Liver (tissue), 8 donors: ENCODE measurements at regions not wholly inside any gene's neighbourhood (a gene's known extent, or its start where the extent isn't known, plus 50 kb on each side); places are given as distances from the start of the nearest gene placed in this dataset.

Source experiments
- DNase-seq: peaks from one replicate; pipeline ENCODE4 v3.0.0-alpha.2; 2017; ENCODE audit warnings: low spot score
- H3K27ac ChIP-seq, 2 donors: one replicate each; pipeline ENCODE4 v1.7.0; 2013; ENCODE audit warnings: inconsistent platforms in 2 of 2, low read length in 2 of 2, control low read depth in 1 of 2, low read depth in 1 of 2, mild to moderate bottlenecking in 1 of 2
- H3K27me3 ChIP-seq, 4 donors: one replicate each; pipeline versions ENCODE4 v1.6.1 to v1.7.0; 2013; ENCODE audit warnings: low read length in 3 of 4, inconsistent platforms in 1 of 4, mild to moderate bottlenecking in 1 of 4, moderate library complexity in 1 of 4; ENCODE audit not compliant: control insufficient read depth in 4 of 4, insufficient read depth in 4 of 4
- H3K36me3 ChIP-seq, 4 donors: one replicate each; pipeline versions ENCODE4 v1.6.1 to v1.7.0; 2013; ENCODE audit warnings: low read length in 3 of 4, mild to moderate bottlenecking in 3 of 4, low read depth in 1 of 4, moderate library complexity in 1 of 4; ENCODE audit not compliant: control insufficient read depth in 4 of 4, insufficient read depth in 3 of 4
- H3K4me1 ChIP-seq, 4 donors: one replicate each; pipeline versions ENCODE4 v1.6.1 to v1.7.0; 2013; ENCODE audit warnings: low read length in 3 of 4, mild to moderate bottlenecking in 3 of 4, moderate library complexity in 1 of 4; ENCODE audit not compliant: control insufficient read depth in 4 of 4, insufficient read depth in 4 of 4
- H3K4me3 ChIP-seq, 3 donors: one replicate each; pipeline versions ENCODE4 v1.6.1 to v1.7.0; 2013; ENCODE audit warnings: low read length in 3 of 3, control low read depth in 1 of 3, low read depth in 1 of 3, mild to moderate bottlenecking in 1 of 3
- H3K9ac ChIP-seq, 2 donors: one replicate each; pipeline ENCODE4 v1.7.0; 2013; ENCODE audit warnings: low read length in 2 of 2, mild to moderate bottlenecking in 2 of 2, moderate library complexity in 2 of 2, control low read depth in 1 of 2, low read depth in 1 of 2
- H3K9me3 ChIP-seq, 4 donors: one replicate each; pipeline versions ENCODE4 v1.6.1 to v1.7.0; 2013; ENCODE audit warnings: low read length in 3 of 4; ENCODE audit not compliant: control insufficient read depth in 4 of 4
- EGR1 ChIP-seq, 2 donors: IDR thresholded peaks; 2 replicates each; pipeline ENCODE4 v1.6.1; 2016 to 2018; ENCODE audit warnings: antibody characterized with exemption in 2 of 2, low read depth in 2 of 2
- FOXA1 ChIP-seq: IDR thresholded peaks from 2 replicates; pipeline ENCODE4 v1.6.1; 2016; ENCODE audit warnings: antibody characterized with exemption
- FOXA2 ChIP-seq: IDR thresholded peaks from 2 replicates; pipeline ENCODE4 v1.6.1; 2016; ENCODE audit warnings: antibody characterized with exemption
- GABPA ChIP-seq, 2 donors: IDR thresholded peaks in 1 of 2; conservative IDR thresholded peaks in 1 of 2; 2 replicates each; pipeline ENCODE4 v1.6.1; 2016; ENCODE audit warnings: antibody characterized with exemption in 2 of 2, mild to moderate bottlenecking in 1 of 2, moderate library complexity in 1 of 2
- HNF4A ChIP-seq, 2 donors: conservative IDR thresholded peaks; 2 replicates each; pipeline ENCODE4 v1.6.1; 2016; ENCODE audit warnings: antibody characterized with exemption in 2 of 2, mild to moderate bottlenecking in 2 of 2
- HNF4G ChIP-seq: IDR thresholded peaks from 2 replicates; pipeline ENCODE4 v1.6.1; 2016; ENCODE audit warnings: antibody characterized with exemption
- JUND ChIP-seq, 2 donors: IDR thresholded peaks; 2 replicates each; pipeline ENCODE4 v1.6.1; 2016; ENCODE audit warnings: antibody characterized with exemption in 2 of 2
- NR2F2 ChIP-seq: IDR thresholded peaks from 2 replicates; pipeline ENCODE4 v1.6.1; 2016; ENCODE audit warnings: antibody characterized with exemption
- RAD21 ChIP-seq, 2 donors: IDR thresholded peaks; 2 replicates each; pipeline ENCODE4 v1.6.1; 2016; ENCODE audit warnings: antibody characterized with exemption in 2 of 2, mild to moderate bottlenecking in 2 of 2
- RXRA ChIP-seq, 2 donors: IDR thresholded peaks; 2 replicates each; pipeline ENCODE4 v1.6.1; 2017 to 2018; ENCODE audit warnings: antibody characterized with exemption in 2 of 2, mild to moderate bottlenecking in 1 of 2
- SP1 ChIP-seq: IDR thresholded peaks from 2 replicates; pipeline ENCODE4 v1.6.1; 2018; ENCODE audit warnings: antibody characterized with exemption, mild to moderate bottlenecking
- TAF1 ChIP-seq: conservative IDR thresholded peaks from 2 replicates; pipeline ENCODE4 v1.6.1; 2016; ENCODE audit warnings: antibody characterized with exemption, mild to moderate bottlenecking
- YY1 ChIP-seq: IDR thresholded peaks from 2 replicates; pipeline ENCODE4 v1.6.1; 2016; ENCODE audit warnings: antibody characterized with exemption, mild to moderate bottlenecking
- WGBS: extraction: QIAGEN DNeasy Blood & Tissue Kit; methylation state at CpG from one replicate; pipeline ENCODE4 v1.1.7; 2013; 5-methylcytosine and 5-hydroxymethylcytosine counted together
- TF ChIP-seq, protein P1 (sequence below): fragments of 150-350 bp; IDR thresholded peaks from 2 replicates; pipeline ENCODE4 v1.5.1; 2017; ENCODE audit warnings: improper control_type of control experiment, low read depth, low read length; ENCODE audit not compliant: missing input control
- TF ChIP-seq, protein P2 (sequence below): IDR thresholded peaks from 2 replicates; pipeline ENCODE4 v1.6.1; 2016; ENCODE audit warnings: antibody characterized with exemption
- TF ChIP-seq, protein P3 (sequence below): IDR thresholded peaks from 2 replicates; pipeline ENCODE4 v1.6.1; 2016; ENCODE audit warnings: antibody characterized with exemption
- TF ChIP-seq, protein P4 (sequence below): IDR thresholded peaks from 2 replicates; pipeline ENCODE4 v1.6.1; 2016; ENCODE audit warnings: antibody characterized with exemption, mild to moderate bottlenecking
- TF ChIP-seq, protein P5 (sequence below): IDR thresholded peaks from 2 replicates; pipeline ENCODE4 v1.6.1; 2016; ENCODE audit warnings: antibody characterized with exemption
- donor health status: healthy.
- donor health status: healthy.
- donor health status: healthy.
- donor health status: healthy.
- donor health status: healthy.

DNA sequence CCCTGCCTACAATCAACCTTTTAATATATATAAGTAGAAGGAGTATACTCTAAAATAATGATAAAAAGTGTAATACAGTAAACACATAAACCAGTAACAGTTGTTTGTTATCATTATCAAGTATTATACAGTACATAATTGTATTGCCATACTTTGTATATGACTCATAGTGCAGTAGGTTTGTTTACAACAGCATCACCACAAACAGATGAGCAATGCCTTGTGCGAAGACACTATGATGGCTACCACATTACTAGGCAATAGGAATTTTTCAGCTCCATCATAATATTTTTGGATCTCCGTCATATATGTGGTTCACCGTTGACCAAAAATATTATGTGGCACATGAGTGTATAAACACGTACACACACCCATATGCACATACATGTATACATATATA is 69.7 kb upstream of the APC start:
- Histone ChIP-seq H3K4me3 (no peak overlapping the region), H3K9ac (no peak overlapping the region), H3K27ac (no peak overlapping the region), H3K4me1 (no peaks in the 10 kb centered on the region), H3K36me3 (no peaks in the 10 kb centered on the region), H3K9me3 (no peaks in the 10 kb centered on the region), H3K27me3 (no peaks in the 10 kb centered on the region)
- TF ChIP-seq, protein P1, sequence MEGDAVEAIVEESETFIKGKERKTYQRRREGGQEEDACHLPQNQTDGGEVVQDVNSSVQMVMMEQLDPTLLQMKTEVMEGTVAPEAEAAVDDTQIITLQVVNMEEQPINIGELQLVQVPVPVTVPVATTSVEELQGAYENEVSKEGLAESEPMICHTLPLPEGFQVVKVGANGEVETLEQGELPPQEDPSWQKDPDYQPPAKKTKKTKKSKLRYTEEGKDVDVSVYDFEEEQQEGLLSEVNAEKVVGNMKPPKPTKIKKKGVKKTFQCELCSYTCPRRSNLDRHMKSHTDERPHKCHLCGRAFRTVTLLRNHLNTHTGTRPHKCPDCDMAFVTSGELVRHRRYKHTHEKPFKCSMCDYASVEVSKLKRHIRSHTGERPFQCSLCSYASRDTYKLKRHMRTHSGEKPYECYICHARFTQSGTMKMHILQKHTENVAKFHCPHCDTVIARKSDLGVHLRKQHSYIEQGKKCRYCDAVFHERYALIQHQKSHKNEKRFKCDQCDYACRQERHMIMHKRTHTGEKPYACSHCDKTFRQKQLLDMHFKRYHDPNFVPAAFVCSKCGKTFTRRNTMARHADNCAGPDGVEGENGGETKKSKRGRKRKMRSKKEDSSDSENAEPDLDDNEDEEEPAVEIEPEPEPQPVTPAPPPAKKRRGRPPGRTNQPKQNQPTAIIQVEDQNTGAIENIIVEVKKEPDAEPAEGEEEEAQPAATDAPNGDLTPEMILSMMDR, result no peak
- TF ChIP-seq HNF4G (no peak), JUND (IDR thresholded peaks at IDR 0.05) (no peak), RAD21 (IDR thresholded peaks at IDR 0.05) (no peak), NR2F2 (no peak), FOXA2 (no peak), SP1 (no peak), FOXA1 (no peak), RXRA (IDR thresholded peaks at IDR 0.05) (no peak), TAF1 (no peak), HNF4A (conservative IDR thresholded peaks at IDR 0.05) (no peak), EGR1 (IDR thresholded peaks at IDR 0.05; ENCODE audit: low read depth in 2 of 2) (no peak), YY1 (no peak), GABPA (IDR thresholded peaks at IDR 0.05 in 1 of 2, conservative IDR thresholded peaks at IDR 0.05 in 1 of 2) (no peak)
- TF ChIP-seq, protein P2, sequence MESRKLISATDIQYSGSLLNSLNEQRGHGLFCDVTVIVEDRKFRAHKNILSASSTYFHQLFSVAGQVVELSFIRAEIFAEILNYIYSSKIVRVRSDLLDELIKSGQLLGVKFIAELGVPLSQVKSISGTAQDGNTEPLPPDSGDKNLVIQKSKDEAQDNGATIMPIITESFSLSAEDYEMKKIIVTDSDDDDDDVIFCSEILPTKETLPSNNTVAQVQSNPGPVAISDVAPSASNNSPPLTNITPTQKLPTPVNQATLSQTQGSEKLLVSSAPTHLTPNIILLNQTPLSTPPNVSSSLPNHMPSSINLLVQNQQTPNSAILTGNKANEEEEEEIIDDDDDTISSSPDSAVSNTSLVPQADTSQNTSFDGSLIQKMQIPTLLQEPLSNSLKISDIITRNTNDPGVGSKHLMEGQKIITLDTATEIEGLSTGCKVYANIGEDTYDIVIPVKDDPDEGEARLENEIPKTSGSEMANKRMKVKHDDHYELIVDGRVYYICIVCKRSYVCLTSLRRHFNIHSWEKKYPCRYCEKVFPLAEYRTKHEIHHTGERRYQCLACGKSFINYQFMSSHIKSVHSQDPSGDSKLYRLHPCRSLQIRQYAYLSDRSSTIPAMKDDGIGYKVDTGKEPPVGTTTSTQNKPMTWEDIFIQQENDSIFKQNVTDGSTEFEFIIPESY, result no peak
- TF ChIP-seq, protein P3, sequence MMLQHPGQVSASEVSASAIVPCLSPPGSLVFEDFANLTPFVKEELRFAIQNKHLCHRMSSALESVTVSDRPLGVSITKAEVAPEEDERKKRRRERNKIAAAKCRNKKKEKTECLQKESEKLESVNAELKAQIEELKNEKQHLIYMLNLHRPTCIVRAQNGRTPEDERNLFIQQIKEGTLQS, result no peak
- TF ChIP-seq, protein P4, sequence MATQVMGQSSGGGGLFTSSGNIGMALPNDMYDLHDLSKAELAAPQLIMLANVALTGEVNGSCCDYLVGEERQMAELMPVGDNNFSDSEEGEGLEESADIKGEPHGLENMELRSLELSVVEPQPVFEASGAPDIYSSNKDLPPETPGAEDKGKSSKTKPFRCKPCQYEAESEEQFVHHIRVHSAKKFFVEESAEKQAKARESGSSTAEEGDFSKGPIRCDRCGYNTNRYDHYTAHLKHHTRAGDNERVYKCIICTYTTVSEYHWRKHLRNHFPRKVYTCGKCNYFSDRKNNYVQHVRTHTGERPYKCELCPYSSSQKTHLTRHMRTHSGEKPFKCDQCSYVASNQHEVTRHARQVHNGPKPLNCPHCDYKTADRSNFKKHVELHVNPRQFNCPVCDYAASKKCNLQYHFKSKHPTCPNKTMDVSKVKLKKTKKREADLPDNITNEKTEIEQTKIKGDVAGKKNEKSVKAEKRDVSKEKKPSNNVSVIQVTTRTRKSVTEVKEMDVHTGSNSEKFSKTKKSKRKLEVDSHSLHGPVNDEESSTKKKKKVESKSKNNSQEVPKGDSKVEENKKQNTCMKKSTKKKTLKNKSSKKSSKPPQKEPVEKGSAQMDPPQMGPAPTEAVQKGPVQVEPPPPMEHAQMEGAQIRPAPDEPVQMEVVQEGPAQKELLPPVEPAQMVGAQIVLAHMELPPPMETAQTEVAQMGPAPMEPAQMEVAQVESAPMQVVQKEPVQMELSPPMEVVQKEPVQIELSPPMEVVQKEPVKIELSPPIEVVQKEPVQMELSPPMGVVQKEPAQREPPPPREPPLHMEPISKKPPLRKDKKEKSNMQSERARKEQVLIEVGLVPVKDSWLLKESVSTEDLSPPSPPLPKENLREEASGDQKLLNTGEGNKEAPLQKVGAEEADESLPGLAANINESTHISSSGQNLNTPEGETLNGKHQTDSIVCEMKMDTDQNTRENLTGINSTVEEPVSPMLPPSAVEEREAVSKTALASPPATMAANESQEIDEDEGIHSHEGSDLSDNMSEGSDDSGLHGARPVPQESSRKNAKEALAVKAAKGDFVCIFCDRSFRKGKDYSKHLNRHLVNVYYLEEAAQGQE, result no peak
- TF ChIP-seq, protein P5, sequence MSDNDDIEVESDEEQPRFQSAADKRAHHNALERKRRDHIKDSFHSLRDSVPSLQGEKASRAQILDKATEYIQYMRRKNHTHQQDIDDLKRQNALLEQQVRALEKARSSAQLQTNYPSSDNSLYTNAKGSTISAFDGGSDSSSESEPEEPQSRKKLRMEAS, result no peak
- DNase-seq, result no peak
- WGBS, result 97% methylated on average over 4 of the region's 4 CpGs
